HepG2 (cell line): ENCODE measurements at regions not wholly inside any gene's neighbourhood (a gene's known extent, or its start where the extent isn't known, plus 50 kb on each side); places are given as distances from the start of the nearest gene placed in this dataset.
A peak's percentile ranks its signal among the peaks of the same experiment; 100 is the strongest.

Source experiments
- ATAC-seq: fragments of 200-7000 bp; cut with Tn5 transposase; 3 replicates; pipeline ENCODE4 v1.9.1; 2020; ENCODE audit warnings: mild to moderate bottlenecking, moderate library complexity
- BruUV-seq: library from RNA; stranded (reverse); fragments of 400-500 nt; replicated peaks from 2 replicates; lab custom pipeline; 2021; lab: Mats Ljungman, UMichigan
- CTCF ChIA-PET: fragments of 300-600 bp; formaldehyde crosslinking; extraction: SDS; loops from one replicate; lab custom pipeline; 2021; ENCODE audit warnings: low total read pairs, inconsistent platforms, low intra/inter-chr PET ratio; lab: Yijun Ruan, JAX
- POLR2A ChIA-PET: fragments of 350-600 bp; sonication (Branson Sonifier 250); formaldehyde crosslinking; loops from one replicate; lab custom pipeline; 2020; ENCODE audit warnings: antibody characterized with exemption, inconsistent platforms; lab: Yijun Ruan, JAX
- DNase-seq: peaks from one replicate; pipeline ENCODE4 v3.0.0-alpha.2; 2015; ENCODE audit warnings: low spot score
- FAIRE-seq: peaks from 3 replicates; lab custom pipeline; 2011; peaks lifted over from hg19 to GRCh38; lab: Jason Lieb, UNC
- H2AFZ ChIP-seq: one replicate; pipeline ENCODE4 v1.6.1; 2011; ENCODE audit warnings: low read length, inconsistent platforms
- H3K27ac ChIP-seq: fragments of 300-600 bp; 3 replicates; pipeline ENCODE4 v1.8.0; 2011; ENCODE audit warnings: mixed run types, mild to moderate bottlenecking, mixed read lengths, low read length, inconsistent platforms; ENCODE audit not compliant: insufficient read depth; ENCODE audit errors: extremely low read length
- H3K27me3 ChIP-seq, 2 experiments: fragments of 200-600 bp in 1 of 2; 2 replicates in 1 of 2; 3 replicates in 1 of 2; pipeline versions ENCODE4 v1.6.0 to v1.8.0; 2011; ENCODE audit warnings: low read length in 2 of 2, mild to moderate bottlenecking in 2 of 2, moderate library complexity in 2 of 2, inconsistent platforms in 1 of 2; ENCODE audit not compliant: insufficient read depth in 2 of 2, control insufficient read depth in 1 of 2
- H3K36me3 ChIP-seq, 2 experiments: fragments of 200-600 bp in 1 of 2; replicated peaks in 1 of 2; 2 replicates in 1 of 2; 3 replicates in 1 of 2; pipeline versions ENCODE4 v1.5.1 to v1.8.0; 2011; ENCODE audit warnings: low read length in 2 of 2, inconsistent platforms in 1 of 2; ENCODE audit not compliant: insufficient read depth in 2 of 2, control insufficient read depth in 1 of 2
- H3K4me1 ChIP-seq: 2 replicates; pipeline ENCODE4 v1.5.1; 2012; ENCODE audit warnings: low read length, inconsistent platforms; ENCODE audit not compliant: insufficient read depth
- H3K4me2 ChIP-seq: 2 replicates; pipeline ENCODE4 v1.6.0; 2011; ENCODE audit warnings: low read depth, low read length, inconsistent platforms
- H3K4me3 ChIP-seq, 3 experiments: fragments of 200-600 bp in 1 of 3; sonication (generic), shearing (Covaris generic) in 1 of 3; replicated peaks in 1 of 3; 2 replicates each; pipeline ENCODE4 v1.5.1; 2011 to 2016; ENCODE audit warnings: low read length in 3 of 3, inconsistent platforms in 2 of 3, low read depth in 2 of 3, mild to moderate bottlenecking in 2 of 3, control low read depth in 1 of 3, mixed read lengths in 1 of 3; ENCODE audit not compliant: insufficient read depth in 1 of 3
- H3K79me2 ChIP-seq: one replicate; pipeline ENCODE4 v1.6.1; 2011; ENCODE audit warnings: low read length, inconsistent platforms; ENCODE audit not compliant: insufficient read depth
- H3K9ac ChIP-seq: 2 replicates; pipeline ENCODE4 v1.6.0; 2011; ENCODE audit warnings: mild to moderate bottlenecking, low read depth, low read length, inconsistent platforms; ENCODE audit not compliant: insufficient read depth
- H3K9me3 ChIP-seq: 2 replicates; pipeline ENCODE4 v1.5.1; 2012; ENCODE audit warnings: mild to moderate bottlenecking, low read length
- H4K20me1 ChIP-seq: 2 replicates; pipeline ENCODE4 v1.6.0; 2011; ENCODE audit warnings: inconsistent platforms, mild to moderate bottlenecking, low read length, moderate library complexity; ENCODE audit not compliant: insufficient read depth
- E2F2 ChIP-seq: sonication (generic); formaldehyde crosslinking; IDR thresholded peaks from 2 replicates; pipeline ENCODE4 v1.4.0; 2020; ENCODE audit warnings: missing genetic modification reagents, borderline replicate concordance
- HOXA9 ChIP-seq: sonication (generic); formaldehyde crosslinking; IDR thresholded peaks from 2 replicates; pipeline ENCODE4 v1.8.1; 2022; ENCODE audit warnings: missing genetic modification reagents, mild to moderate bottlenecking, moderate library complexity, borderline replicate concordance
- KAT2B ChIP-seq: fragments of 150-350 bp; IDR thresholded peaks from 2 replicates; pipeline ENCODE4 v1.6.1; 2014; ENCODE audit warnings: low read depth, low read length, borderline replicate concordance
- KLF16 ChIP-seq, 2 experiments: sonication (generic) in 1 of 2; formaldehyde crosslinking in 1 of 2; IDR thresholded peaks; 2 replicates each; pipeline versions ENCODE4 v1.6.1 to v1.8.0; 2016 to 2023; ENCODE audit warnings: missing genetic modification reagents in 2 of 2, missing compliant biosample characterization in 1 of 2
- KMT2A ChIP-seq: sonication (generic); formaldehyde crosslinking; IDR thresholded peaks from 2 replicates; pipeline ENCODE4 v1.4.0; 2020; ENCODE audit warnings: missing genetic modification reagents
- NFIC ChIP-seq: IDR thresholded peaks from 2 replicates; pipeline ENCODE4 v1.6.1; 2012; ENCODE audit warnings: mild to moderate bottlenecking, low read length, inconsistent platforms
- RBM39 ChIP-seq: fragments of 200-400 bp; formaldehyde crosslinking; IDR thresholded peaks from one replicate; pipeline ENCODE4 v1.6.1; 2018; ENCODE audit warnings: antibody characterized with exemption, mild to moderate bottlenecking, low read depth, low read length; ENCODE audit not compliant: poor library complexity, severe bottlenecking
- SALL2 ChIP-seq: sonication (generic); formaldehyde crosslinking; IDR thresholded peaks from 2 replicates; pipeline ENCODE4 v1.8.1; 2023; ENCODE audit warnings: mild to moderate bottlenecking, missing genetic modification reagents, inconsistent platforms
- STAG1 ChIP-seq: sonication (generic); formaldehyde crosslinking; IDR thresholded peaks from 2 replicates; pipeline ENCODE4 v1.4.0; 2020; ENCODE audit warnings: missing genetic modification reagents
- TCF7 ChIP-seq: sonication (generic); IDR thresholded peaks from 2 replicates; pipeline ENCODE4 v1.6.1; 2016; ENCODE audit warnings: antibody characterized with exemption, low read depth
- TEAD3 ChIP-seq: optimal IDR thresholded peaks from 2 replicates; pipeline ENCODE3; 2016; ENCODE audit warnings: borderline replicate concordance
- TP53 ChIP-seq: sonication (generic); formaldehyde crosslinking; conservative IDR thresholded peaks from 2 replicates; pipeline ENCODE4 v1.4.0; 2020; ENCODE audit warnings: missing genetic modification reagents
- ZBTB8A ChIP-seq: sonication (generic); formaldehyde crosslinking; IDR thresholded peaks from 2 replicates; pipeline ENCODE4 v1.4.0; 2020; ENCODE audit warnings: mild to moderate bottlenecking, low read depth, missing genetic modification reagents, borderline replicate concordance
- ZNF337 ChIP-seq: sonication (generic); formaldehyde crosslinking; IDR thresholded peaks from 2 replicates; pipeline ENCODE4 v1.5.1; 2020; ENCODE audit warnings: missing genetic modification reagents, low read depth, mild to moderate bottlenecking, borderline replicate concordance
- WGBS: methylation state at CpG from one replicate; pipeline ENCODE4 v1.1.6; 2017; ENCODE audit warnings: low lambda C conversion rate; 5-methylcytosine and 5-hydroxymethylcytosine counted together
- in situ Hi-C: cut with HindIII; loops from 2 replicates; pipeline ENCODE4 v1.10.0; 2017; ENCODE audit warnings: low pct_unique_long_range_greater_than_20kb; ENCODE audit not compliant: extremely low pct_ligation_motif_present
- intact Hi-C: fragments of 100-400 bp; cut with micrococcal nuclease; formaldehyde crosslinking; loops from one replicate; pipeline ENCODE4 v1.10.0; 2022; ENCODE audit not compliant: unreplicated experiment
- TF ChIP-seq, protein P1 (sequence below), 2 experiments: fragments of 450-650 bp in 1 of 2; sonication (generic) in 1 of 2; formaldehyde crosslinking; IDR thresholded peaks; 2 replicates each; pipeline versions ENCODE4 v1.5.0 to v1.8.0; 2020 to 2022; ENCODE audit warnings: mild to moderate bottlenecking in 1 of 2, missing genetic modification reagents in 1 of 2
- TF ChIP-seq, protein P2 (sequence below): sonication (generic); formaldehyde crosslinking; IDR thresholded peaks from 2 replicates; pipeline ENCODE4 v1.8.0; 2022; ENCODE audit warnings: mild to moderate bottlenecking, missing genetic modification reagents, moderate library complexity

- FAIRE-seq (no peak), ATAC-seq (no peak), DNase-seq (peak; percentile 4)
- peak; percentile 37 for TF ChIP-seq STAG1
- TF ChIP-seq KMT2A (CRISPR knock-in tag), result no peak
- no peak for TF ChIP-seq ZNF337 (CRISPR knock-in tag)
- no peaks in the 10 kb centered on the region for H3K79me2 ChIP-seq
- BruUV-seq, result no TSS peak
- H3K4me3 ChIP-seq, result no peak overlapping the region
- H3K4me2 ChIP-seq, result no peak overlapping the region
- no peaks in the 10 kb centered on the region for H3K27me3 ChIP-seq
- H3K27ac ChIP-seq, result no peak overlapping the region
- H4K20me1 ChIP-seq, result no peaks in the 10 kb centered on the region
- POLR2A ChIA-PET, result no interaction called here
- CTCF ChIA-PET, result interaction anchor here (2.1 kb wide), 1 partner anchor 1473 kb away, joined by 7 read pairs; no protein-coding TSS in a partner anchor
- H3K36me3 ChIP-seq, result no peaks in the 10 kb centered on the region
- H2AFZ ChIP-seq, result no peak overlapping the region
- H3K9me3 ChIP-seq, result no peaks in the 10 kb centered on the region
- WGBS, result 11% methylated on average over 2 of the region's 2 CpGs
- no peak overlapping the region for H3K9ac ChIP-seq
- intact Hi-C loops (loop anchor here (2.0 kb wide), 3 partner anchors 69 to 1473 kb away; no protein-coding TSS in a partner anchor), in situ Hi-C loops (no loop called here)
- H3K4me1 ChIP-seq, result no peaks in the 10 kb centered on the region
Measured at GRCh38 chr3:181210275-181210674, 220.7 kb upstream of the DNAJC19 start.

- in situ Hi-C loops, result no loop called here
- POLR2A ChIA-PET, result no interaction called here
- Histone ChIP-seq H3K4me2 (no peak overlapping the region), H3K4me3 (no peak overlapping the region), H3K27me3 (no peaks in the 10 kb centered on the region), H3K27ac (no peak overlapping the region), H3K9me3 (no peaks in the 10 kb centered on the region), H3K4me1 (no peaks in the 10 kb centered on the region), H3K9ac (no peak overlapping the region), H3K36me3 (no peaks in the 10 kb centered on the region), H3K79me2 (no peaks in the 10 kb centered on the region), H2AFZ (no peak overlapping the region), H4K20me1 (no peaks in the 10 kb centered on the region)
- BruUV-seq, result no TSS peak
- intact Hi-C loops, result no loop called here
- ATAC-seq, result no peak
- CTCF ChIA-PET, result no interaction called here
- no peak for DNase-seq
- FAIRE-seq, result no peak
- 1% methylated on average over 2 of the region's 2 CpGs for WGBS
- no peak for TF ChIP-seq TCF7
- TF ChIP-seq HOXA9 (CRISPR knock-in tag), result no peak
- TF ChIP-seq SALL2, result no peak
- no peak for TF ChIP-seq KAT2B
- TF ChIP-seq KLF16 (CRISPR knock-in tag; IDR thresholded peaks at IDR 0.05), result no peak
- no peak for TF ChIP-seq NFIC
- no peak for TF ChIP-seq TEAD3 (CRISPR knock-in tag)
- TF ChIP-seq ZBTB8A, result no peak
- TF ChIP-seq TP53 (CRISPR knock-in tag), result no peak
- TF ChIP-seq E2F2, result no peak
- TF ChIP-seq RBM39, result no peak
- TF ChIP-seq, protein P1, sequence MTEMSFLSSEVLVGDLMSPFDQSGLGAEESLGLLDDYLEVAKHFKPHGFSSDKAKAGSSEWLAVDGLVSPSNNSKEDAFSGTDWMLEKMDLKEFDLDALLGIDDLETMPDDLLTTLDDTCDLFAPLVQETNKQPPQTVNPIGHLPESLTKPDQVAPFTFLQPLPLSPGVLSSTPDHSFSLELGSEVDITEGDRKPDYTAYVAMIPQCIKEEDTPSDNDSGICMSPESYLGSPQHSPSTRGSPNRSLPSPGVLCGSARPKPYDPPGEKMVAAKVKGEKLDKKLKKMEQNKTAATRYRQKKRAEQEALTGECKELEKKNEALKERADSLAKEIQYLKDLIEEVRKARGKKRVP (CRISPR knock-in tag; IDR thresholded peaks at IDR 0.05), result no peak
- TF ChIP-seq, protein P2, sequence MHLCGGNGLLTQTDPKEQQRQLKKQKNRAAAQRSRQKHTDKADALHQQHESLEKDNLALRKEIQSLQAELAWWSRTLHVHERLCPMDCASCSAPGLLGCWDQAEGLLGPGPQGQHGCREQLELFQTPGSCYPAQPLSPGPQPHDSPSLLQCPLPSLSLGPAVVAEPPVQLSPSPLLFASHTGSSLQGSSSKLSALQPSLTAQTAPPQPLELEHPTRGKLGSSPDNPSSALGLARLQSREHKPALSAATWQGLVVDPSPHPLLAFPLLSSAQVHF (CRISPR knock-in tag), result no peak
Measured at GRCh38 chr3:181189556-181189955, 200.0 kb upstream of the DNAJC19 start.
